ENCODE measurements at regions not wholly inside any gene's neighbourhood (a gene's known extent, or its start where the extent isn't known, plus 50 kb on each side); places are given as distances from the start of the nearest gene placed in this dataset.

DNA sequence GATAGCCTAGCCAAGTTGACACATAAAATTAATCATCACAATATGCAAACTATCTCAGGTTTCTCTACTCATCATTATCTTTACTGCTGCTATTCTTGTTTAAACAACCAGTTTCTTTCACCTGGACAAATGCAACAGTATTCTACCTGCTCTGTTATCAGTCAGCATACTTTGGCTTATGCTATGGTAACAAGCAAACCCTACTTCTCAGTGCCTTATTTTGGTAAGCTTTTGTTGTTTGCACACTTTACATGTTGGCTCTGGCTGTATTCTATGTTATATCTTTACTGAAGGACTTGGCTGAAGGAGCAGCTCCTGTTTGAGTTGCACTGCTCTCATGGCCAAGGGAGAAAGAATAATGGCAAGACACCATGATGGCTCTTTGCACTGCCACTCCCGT, 463.1 kb downstream of the EPM2A start:
- TF ChIP-seq POLR2A (IDR thresholded peaks at IDR 0.05) = no peak
- TF ChIP-seq, protein P1, sequence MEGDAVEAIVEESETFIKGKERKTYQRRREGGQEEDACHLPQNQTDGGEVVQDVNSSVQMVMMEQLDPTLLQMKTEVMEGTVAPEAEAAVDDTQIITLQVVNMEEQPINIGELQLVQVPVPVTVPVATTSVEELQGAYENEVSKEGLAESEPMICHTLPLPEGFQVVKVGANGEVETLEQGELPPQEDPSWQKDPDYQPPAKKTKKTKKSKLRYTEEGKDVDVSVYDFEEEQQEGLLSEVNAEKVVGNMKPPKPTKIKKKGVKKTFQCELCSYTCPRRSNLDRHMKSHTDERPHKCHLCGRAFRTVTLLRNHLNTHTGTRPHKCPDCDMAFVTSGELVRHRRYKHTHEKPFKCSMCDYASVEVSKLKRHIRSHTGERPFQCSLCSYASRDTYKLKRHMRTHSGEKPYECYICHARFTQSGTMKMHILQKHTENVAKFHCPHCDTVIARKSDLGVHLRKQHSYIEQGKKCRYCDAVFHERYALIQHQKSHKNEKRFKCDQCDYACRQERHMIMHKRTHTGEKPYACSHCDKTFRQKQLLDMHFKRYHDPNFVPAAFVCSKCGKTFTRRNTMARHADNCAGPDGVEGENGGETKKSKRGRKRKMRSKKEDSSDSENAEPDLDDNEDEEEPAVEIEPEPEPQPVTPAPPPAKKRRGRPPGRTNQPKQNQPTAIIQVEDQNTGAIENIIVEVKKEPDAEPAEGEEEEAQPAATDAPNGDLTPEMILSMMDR (IDR thresholded peaks at IDR 0.05) = no peak

Measured in upper lobe of left lung (tissue), 4 donors.